Fibroblast of the aortic adventitia (primary cell): ENCODE measurements at regions not wholly inside any gene's neighbourhood (a gene's known extent, or its start where the extent isn't known, plus 50 kb on each side); places are given as distances from the start of the nearest gene placed in this dataset.

Experiments used
- DNase-seq: peaks from one replicate; pipeline ENCODE4 v3.0.0-alpha.2; 2010; ENCODE audit warnings: low read depth
- H3K4me3 ChIP-seq: 2 replicates; pipeline ENCODE4 v1.5.1; 2011; ENCODE audit warnings: low read depth, mild to moderate bottlenecking, control low read depth, low read length, moderate library complexity
- CTCF ChIP-seq: IDR thresholded peaks from 2 replicates; pipeline ENCODE4 v1.5.1; 2011; ENCODE audit warnings: mild to moderate bottlenecking, low read length, control low read depth, inconsistent platforms; ENCODE audit not compliant: insufficient read depth

GRCh38 chrX:10722851-10723250 lies 102.5 kb upstream of the MID1 start:
- H3K4me3 ChIP-seq = no peak overlapping the region
- peak; percentile 73 for TF ChIP-seq CTCF
- peak; percentile 80 for DNase-seq

- peak; percentile 35 for TF ChIP-seq CTCF
- DNase-seq = no peak
- H3K4me3 ChIP-seq = no peak overlapping the region
Observed at GRCh38 chrX:10725071-10725470, 104.7 kb upstream of the MID1 start.

- peak; percentile 62 for DNase-seq
- no peak overlapping the region for H3K4me3 ChIP-seq
- no peak for TF ChIP-seq CTCF
Observed at GRCh38 chrX:10726647-10727046, 106.3 kb upstream of the MID1 start.

- no peak for TF ChIP-seq CTCF
- no peak for DNase-seq
- no peak overlapping the region for H3K4me3 ChIP-seq
Observed at GRCh38 chrX:10728806-10729389, 108.5 kb upstream of the MID1 start.

- TF ChIP-seq CTCF = no peak
- no peak overlapping the region for H3K4me3 ChIP-seq
- DNase-seq = no peak
Observed at GRCh38 chrX:10739426-10739825, 119.0 kb upstream of the MID1 start.

- H3K4me3 ChIP-seq = no peak overlapping the region
- DNase-seq = no peak
- TF ChIP-seq CTCF = no peak
Observed at GRCh38 chrX:10741003-10741402, 120.6 kb upstream of the MID1 start.

GRCh38 chrX:10741550-10741949 lies 121.2 kb upstream of the MID1 start:
- TF ChIP-seq CTCF = no peak
- H3K4me3 ChIP-seq = no peak overlapping the region
- DNase-seq = no peak
